ENCODE measurements at regions not wholly inside any gene's neighbourhood (a gene's known extent, or its start where the extent isn't known, plus 50 kb on each side); places are given as distances from the start of the nearest gene placed in this dataset.

DNA sequence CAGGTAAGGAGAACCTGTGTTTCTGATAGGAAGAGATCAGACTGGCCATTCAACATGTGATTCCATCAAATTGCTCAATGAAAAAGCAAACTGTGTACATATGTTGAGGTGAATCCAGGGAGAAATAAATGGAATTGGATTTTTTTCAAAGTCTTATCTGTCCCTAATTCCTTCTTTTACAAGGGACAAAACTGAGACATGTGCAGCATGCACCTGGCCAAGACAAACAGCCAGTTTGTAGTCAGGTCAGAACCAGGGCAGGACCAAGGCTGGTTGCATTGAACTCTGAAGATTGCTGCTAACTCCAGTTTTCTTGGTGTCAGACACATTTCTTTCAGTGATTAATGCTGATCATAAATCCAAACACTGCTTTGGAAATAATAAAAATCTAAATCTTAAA, 69.6 kb upstream of the CCDC190 start:
- TF ChIP-seq POLR2AphosphoS5 (IDR thresholded peaks at IDR 0.05; ENCODE audit: low read depth, low read length), result no peak
- TF ChIP-seq MAX (IDR thresholded peaks at IDR 0.05), result no peak
- TF ChIP-seq, protein P1, sequence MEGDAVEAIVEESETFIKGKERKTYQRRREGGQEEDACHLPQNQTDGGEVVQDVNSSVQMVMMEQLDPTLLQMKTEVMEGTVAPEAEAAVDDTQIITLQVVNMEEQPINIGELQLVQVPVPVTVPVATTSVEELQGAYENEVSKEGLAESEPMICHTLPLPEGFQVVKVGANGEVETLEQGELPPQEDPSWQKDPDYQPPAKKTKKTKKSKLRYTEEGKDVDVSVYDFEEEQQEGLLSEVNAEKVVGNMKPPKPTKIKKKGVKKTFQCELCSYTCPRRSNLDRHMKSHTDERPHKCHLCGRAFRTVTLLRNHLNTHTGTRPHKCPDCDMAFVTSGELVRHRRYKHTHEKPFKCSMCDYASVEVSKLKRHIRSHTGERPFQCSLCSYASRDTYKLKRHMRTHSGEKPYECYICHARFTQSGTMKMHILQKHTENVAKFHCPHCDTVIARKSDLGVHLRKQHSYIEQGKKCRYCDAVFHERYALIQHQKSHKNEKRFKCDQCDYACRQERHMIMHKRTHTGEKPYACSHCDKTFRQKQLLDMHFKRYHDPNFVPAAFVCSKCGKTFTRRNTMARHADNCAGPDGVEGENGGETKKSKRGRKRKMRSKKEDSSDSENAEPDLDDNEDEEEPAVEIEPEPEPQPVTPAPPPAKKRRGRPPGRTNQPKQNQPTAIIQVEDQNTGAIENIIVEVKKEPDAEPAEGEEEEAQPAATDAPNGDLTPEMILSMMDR (IDR thresholded peaks at IDR 0.05; ENCODE audit: control extremely low read depth in 1 of 3, insufficient read depth in 1 of 3, low read depth in 1 of 3, low read length in 3 of 3), result no peak
- no peak for TF ChIP-seq FOSL1 (IDR thresholded peaks at IDR 0.05; ENCODE audit: insufficient read depth, low read depth, low read length)
- TF ChIP-seq EZH2 (IDR thresholded peaks at IDR 0.05; ENCODE audit: low read depth, low read length, severe bottlenecking), result no peak
- no peak for TF ChIP-seq POLR2A (IDR thresholded peaks at IDR 0.05; ENCODE audit: control extremely low read depth in 1 of 2, low read depth in 2 of 2, low read length in 2 of 2)
- TF ChIP-seq RBBP5 (IDR thresholded peaks at IDR 0.05; ENCODE audit: borderline replicate concordance, low read depth, low read length), result no peak
- no peak for TF ChIP-seq ZNF274 (IDR thresholded peaks at IDR 0.05; ENCODE audit: borderline replicate concordance, extremely low read depth, low read length)
- no peak for TF ChIP-seq E2F6 (IDR thresholded peaks at IDR 0.05)
- no peak for TF ChIP-seq RFX5 (IDR thresholded peaks at IDR 0.05; ENCODE audit: borderline replicate concordance, low read depth, low read length)
- TF ChIP-seq YY1 (IDR thresholded peaks at IDR 0.05; ENCODE audit: low read depth, low read length), result no peak
- TF ChIP-seq PHF8 (conservative IDR thresholded peaks at IDR 0.05; ENCODE audit: low read depth, low read length), result no peak
- TF ChIP-seq GABPA (IDR thresholded peaks at IDR 0.05; ENCODE audit: borderline replicate concordance, insufficient read depth, low read length), result no peak
